Activated CD4-positive, CD25-positive, alpha-beta regulatory T cell treated with anti-CD3 and anti-CD28 coated beads, Interleukin-2, amount 50 U/mL, for 24 hours (primary cell): ENCODE measurements at regions not wholly inside any gene's neighbourhood (a gene's known extent, or its start where the extent isn't known, plus 50 kb on each side); places are given as distances from the start of the nearest gene placed in this dataset.
"Not testable (repeated sequence)": the region's sequence is repeated elsewhere in the genome, so short reads cannot be mapped to it uniquely, and the experiment has no call there.

Experiments used
- ATAC-seq, 2 donors: fragments of 150-1000 bp; cut with Tn5 transposase; one replicate each; pipeline ENCODE4 v1.10.0; 2021; ENCODE audit warnings: mild to moderate bottlenecking in 1 of 2, moderate library complexity in 1 of 2

GRCh38 chr5:111859533-111860270 is 102.7 kb upstream of the NREP start:
- ATAC-seq = no peak

DNA sequence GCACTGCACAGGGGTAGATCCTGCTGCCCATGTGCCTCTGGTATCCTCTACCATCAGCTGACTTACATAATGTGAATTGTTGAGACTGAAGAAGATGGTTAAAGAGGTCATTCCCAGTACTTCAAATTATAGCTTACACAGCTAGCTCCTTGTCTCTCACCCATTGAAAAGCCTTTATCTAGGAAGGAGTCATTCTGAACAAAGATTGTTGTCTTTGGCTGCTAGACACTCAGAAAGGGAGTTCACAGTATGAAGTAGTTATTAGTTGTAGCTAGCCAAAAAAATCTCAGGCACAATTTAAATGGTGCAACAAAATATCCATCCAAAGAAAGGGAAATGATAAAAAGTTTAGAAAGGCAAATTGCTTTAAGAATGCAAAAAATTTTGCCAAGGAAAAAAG is 102.0 kb upstream of the NREP start:
- ATAC-seq = no peak

DNA sequence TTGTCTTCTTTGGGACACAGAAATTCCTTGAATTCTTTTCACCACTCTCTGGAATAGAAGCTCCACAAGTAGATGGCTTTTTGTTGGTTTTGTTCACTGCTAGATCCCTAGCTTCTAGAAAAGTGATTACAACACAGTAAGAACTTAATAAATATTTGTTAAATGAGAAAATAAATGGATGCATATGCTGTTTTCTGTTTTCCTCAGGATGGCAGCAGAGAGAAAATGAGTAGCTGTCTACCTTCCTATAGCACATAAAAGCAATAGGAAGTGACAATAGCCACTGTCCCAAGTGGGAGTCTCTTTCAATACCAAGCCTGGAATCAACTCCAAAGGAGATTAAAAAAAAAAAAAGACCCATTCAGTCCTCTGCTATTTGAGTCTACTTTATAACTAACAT is 100.6 kb upstream of the NREP start:
- ATAC-seq = no peak

GRCh38 chr5:111856876-111857466 is 100.0 kb upstream of the NREP start:
- ATAC-seq = no peak

GRCh38 chr5:111855356-111855755 is 98.4 kb upstream of the NREP start:
- ATAC-seq = no peak

DNA sequence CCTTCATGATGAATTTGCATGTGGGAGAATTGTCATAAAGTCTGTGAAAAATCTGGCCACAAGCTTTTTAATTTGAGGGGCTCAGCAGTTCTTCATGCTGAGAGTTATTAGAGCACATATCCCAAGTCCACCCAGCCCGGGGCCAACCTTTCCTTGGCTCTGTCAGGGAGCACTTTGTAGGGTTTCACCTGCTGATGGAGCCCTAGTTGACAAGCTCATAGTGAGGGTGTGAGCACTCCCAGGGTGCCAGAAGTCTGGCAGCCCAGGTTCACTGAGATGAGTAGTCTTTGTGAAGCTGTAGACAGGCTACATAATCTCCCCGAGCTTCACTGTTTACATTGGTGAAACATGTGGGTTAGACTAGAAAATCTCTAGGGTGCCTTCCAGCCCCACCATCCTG is 97.2 kb upstream of the NREP start:
- ATAC-seq = no peak

- ATAC-seq = no peak
Measured at GRCh38 chr5:111853748-111854147, 96.8 kb upstream of the NREP start.

GRCh38 chr5:111851631-111852548 is 94.9 kb upstream of the NREP start:
- no peak for ATAC-seq

GRCh38 chr5:111848476-111848875 is 91.5 kb upstream of the NREP start:
- no peak for ATAC-seq

- no peak for ATAC-seq
Measured at GRCh38 chr5:111847052-111847925, 90.3 kb upstream of the NREP start.

- no peak for ATAC-seq
Measured at GRCh38 chr5:111840036-111840674, 83.2 kb upstream of the NREP start.

DNA sequence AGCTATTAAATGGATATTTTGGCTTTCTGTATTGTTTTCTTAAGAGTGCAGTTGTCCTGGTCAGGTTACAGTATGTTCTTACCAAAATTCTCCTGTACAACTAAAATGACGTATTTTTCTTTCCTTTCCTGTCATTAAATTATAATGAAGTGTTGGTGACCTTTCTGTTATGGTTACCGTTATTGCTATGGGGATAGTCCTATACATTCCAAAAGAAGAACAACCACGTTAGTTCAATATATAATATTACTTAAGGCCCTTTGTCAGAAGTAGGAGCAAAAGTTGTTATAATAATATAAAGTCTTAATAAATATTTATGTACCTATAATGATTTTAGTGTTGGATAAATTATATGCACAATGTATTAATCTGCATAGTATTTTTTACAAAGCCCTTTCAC is 82.4 kb upstream of the NREP start:
- ATAC-seq = no peak

DNA sequence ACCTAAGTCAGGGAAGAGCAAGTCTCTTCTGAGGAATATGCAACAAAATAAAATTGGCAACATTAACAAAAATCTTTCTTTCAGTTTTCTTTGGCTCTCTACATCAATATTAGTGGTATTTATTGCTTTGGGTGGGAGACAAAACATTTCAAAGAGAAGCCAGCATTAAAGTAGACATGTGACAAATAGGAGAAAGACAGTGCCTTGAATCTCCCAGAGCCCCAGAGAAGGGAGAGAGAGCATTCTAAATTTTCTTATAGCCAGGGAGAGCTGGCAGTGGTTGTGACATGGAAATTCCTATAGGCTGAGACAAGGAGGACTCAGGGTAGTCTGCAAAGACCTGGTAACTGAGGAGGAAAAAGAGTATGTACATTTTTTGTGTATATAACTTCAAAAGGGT is 79.4 kb upstream of the NREP start:
- ATAC-seq = no peak

- ATAC-seq = no peak
Measured at GRCh38 chr5:111834926-111835599, 78.1 kb upstream of the NREP start.

DNA sequence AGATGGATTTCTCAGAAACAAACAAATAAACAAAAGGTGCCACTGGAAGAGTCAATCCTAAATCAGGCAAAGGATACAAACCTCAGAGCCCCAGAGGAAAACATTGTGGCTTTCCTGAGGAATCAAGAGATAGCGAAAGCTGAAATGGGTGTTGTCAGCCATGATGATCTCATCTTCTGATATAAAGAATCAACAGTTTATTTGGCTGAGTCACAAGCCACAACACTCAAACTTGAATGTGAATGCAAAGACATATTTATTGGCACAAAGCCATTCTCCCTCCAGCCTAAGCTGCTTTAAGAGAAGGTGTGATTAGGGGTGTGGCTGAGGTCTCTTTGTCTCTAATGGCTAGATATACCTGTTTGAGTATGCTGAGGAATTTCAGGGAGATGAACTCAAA is 73.3 kb upstream of the NREP start:
- no peak for ATAC-seq

GRCh38 chr5:111829701-111830100 is 72.7 kb upstream of the NREP start:
- no peak for ATAC-seq

GRCh38 chr5:111826064-111826463 is 69.1 kb upstream of the NREP start:
- ATAC-seq = no peak

GRCh38 chr5:111820072-111820471 is 63.1 kb upstream of the NREP start:
- ATAC-seq = no peak

GRCh38 chr5:111819028-111819427 is 62.0 kb upstream of the NREP start:
- not testable (repeated sequence) for ATAC-seq

DNA sequence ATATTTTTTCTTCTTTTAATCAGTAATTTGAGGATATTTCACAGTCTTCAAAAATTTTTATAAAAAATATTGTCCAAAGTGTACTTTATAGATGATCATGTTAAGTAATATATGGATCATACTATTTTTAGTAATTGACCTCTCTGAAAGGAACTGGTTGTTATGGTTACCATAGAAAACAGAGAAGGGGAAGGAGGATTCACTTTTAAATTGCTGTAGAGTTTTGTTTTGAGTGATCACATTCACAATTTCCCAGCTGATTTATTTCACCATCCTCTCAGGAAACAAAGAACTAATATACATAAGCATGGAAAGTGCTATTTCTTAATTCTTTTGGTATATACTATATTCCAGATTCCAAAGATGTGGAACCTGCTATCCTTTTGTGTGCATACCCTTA is 56.5 kb upstream of the NREP start:
- no peak for ATAC-seq

DNA sequence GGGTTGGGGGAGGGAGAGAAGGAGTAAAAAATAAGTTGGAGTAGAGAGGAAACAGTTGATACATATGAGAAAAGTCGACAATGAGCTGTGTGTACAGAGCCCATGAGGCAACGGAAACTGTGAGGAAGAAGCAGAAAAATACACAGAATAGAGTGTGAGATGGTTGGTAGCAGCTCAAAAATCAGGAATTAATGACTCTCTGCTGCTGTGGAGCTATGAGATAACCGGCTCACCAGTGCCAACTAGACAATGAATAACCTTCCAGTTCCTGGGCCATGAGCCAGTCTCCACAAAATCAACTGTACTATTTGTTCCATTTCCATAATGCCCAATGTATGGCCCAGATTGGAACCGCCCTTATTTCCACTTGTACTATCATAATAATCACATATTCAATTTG is 53.1 kb upstream of the NREP start:
- no peak for ATAC-seq
